SW480 (cell line): ENCODE measurements at regions not wholly inside any gene's neighbourhood (a gene's known extent, or its start where the extent isn't known, plus 50 kb on each side); places are given as distances from the start of the nearest gene placed in this dataset.
"Not testable (repeated sequence)": the region's sequence is repeated elsewhere in the genome, so short reads cannot be mapped to it uniquely, and the experiment has no call there.

Source experiments
- DNase-seq: peaks from one replicate; pipeline ENCODE4 v3.0.0-alpha.2; 2016; ENCODE audit warnings: low spot score

- no peak for DNase-seq
Measured at GRCh38 chr7:34207810-34208209, 302.5 kb downstream of the BMPER start.

GRCh38 chr7:34208878-34209621 lies 303.7 kb downstream of the BMPER start:
- no peak for DNase-seq

DNA sequence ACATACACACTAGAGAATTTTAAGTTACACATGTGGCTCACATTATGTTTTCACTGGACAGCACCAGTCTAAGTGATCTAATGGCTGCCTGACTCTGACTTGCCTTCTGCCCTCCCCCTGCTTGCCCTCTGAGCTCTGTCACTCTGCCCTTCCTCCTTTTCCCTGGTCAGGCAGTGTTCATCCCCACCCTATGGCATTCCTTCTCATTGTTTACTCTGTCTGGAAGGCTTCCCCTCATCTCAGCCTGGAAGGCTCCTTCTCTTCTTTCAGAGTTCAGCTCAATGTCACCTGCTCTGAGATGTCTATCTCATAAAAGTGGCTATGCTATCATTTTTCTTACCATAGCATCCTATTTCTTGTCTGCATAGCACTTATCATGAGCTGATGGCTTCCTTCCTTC lies 305.7 kb downstream of the BMPER start:
- DNase-seq, result no peak

GRCh38 chr7:34217972-34218371 lies 312.6 kb downstream of the BMPER start:
- no peak for DNase-seq

DNA sequence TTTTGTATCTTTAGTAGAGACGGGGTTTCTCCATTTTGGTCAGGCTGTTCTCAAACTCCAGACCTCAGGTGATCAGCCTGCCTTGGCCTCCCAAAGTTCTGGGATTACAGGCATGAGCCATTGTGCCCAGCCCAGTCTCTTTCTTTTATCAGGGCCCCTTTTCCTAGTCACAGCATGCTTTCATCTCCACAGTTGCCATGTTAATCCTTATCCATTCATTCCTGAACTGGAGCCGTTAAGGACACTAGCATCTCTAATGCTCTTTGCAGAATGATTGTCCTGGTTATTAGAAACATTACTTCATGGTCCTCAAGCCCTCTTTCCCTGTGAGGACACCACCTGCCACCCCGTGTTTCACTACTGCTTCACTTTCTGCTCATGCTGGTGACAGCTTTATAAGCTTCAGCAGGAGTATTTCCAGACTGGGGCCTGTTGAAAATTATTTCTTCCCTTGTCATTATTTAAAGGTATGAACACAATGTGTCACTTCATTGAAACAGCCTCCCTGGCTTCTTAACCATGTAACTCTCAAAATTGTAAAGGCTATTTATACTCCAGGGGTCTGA lies 313.9 kb downstream of the BMPER start:
- DNase-seq, result no peak

GRCh38 chr7:34220506-34221185 lies 315.3 kb downstream of the BMPER start:
- DNase-seq, result no peak

DNA sequence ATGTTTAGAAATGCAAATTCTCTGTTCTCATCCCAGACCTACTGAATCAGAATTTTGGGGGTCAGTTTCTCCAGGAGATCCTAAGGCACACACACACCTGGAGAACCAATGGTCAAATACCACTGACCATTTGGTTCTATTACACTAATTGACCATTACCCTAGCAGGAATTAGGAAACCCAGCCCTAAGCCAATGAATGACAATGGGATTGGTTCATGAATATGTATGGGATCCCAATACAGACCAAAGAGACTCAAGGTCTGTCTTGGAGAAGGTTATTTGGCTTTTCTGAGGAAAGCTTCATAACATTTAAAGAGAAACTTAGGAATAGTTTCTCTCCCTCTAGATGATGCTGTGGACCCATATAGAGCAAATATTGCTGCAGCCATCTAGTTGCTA lies 317.0 kb downstream of the BMPER start:
- no peak for DNase-seq

GRCh38 chr7:34222722-34223121 lies 317.4 kb downstream of the BMPER start:
- no peak for DNase-seq

GRCh38 chr7:34224281-34224680 lies 318.9 kb downstream of the BMPER start:
- DNase-seq, result no peak

GRCh38 chr7:34225193-34225592 lies 319.9 kb downstream of the BMPER start:
- peak; percentile 30 for DNase-seq

DNA sequence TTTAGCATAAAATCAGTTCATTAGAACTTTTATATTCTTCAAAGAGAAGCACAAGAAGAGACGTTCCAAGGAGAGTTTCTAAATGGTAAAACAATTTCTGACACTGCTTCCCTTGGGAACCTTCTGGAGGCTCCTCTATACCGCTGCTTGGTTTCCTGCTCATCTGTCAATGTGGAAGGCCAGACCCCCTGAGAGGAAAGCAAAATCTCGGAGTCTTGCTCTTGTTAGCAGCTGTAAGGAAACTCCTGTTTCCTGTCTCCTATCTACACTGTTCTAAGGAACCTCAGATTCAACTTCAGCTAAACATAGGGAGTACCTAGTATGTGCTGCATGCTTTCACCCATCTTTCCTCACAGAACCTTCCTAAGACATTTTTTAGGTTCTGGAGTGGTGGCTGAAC lies 322.2 kb downstream of the BMPER start:
- no peak for DNase-seq

- DNase-seq, result not testable (repeated sequence)
Measured at GRCh38 chr7:34235101-34235500, 329.8 kb downstream of the BMPER start.

DNA sequence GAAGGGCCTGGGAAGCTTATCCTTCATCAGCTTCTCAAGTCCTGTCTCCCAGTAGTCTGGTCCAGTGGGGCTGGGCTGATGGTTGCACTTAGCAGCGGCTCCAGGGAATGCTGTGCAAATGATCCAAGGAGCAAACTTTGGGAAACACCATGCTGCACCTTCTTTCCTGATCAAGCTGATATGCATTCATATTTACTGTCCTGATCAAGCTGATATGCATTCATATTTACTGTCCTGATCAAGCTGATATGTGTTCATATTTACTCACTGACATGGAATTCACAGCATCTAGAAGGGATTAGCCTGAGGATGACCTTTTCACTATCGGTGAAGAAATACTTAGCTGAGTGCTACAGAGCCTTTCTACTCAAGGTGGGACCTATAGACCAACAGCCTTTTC lies 330.7 kb downstream of the BMPER start:
- DNase-seq, result no peak

DNA sequence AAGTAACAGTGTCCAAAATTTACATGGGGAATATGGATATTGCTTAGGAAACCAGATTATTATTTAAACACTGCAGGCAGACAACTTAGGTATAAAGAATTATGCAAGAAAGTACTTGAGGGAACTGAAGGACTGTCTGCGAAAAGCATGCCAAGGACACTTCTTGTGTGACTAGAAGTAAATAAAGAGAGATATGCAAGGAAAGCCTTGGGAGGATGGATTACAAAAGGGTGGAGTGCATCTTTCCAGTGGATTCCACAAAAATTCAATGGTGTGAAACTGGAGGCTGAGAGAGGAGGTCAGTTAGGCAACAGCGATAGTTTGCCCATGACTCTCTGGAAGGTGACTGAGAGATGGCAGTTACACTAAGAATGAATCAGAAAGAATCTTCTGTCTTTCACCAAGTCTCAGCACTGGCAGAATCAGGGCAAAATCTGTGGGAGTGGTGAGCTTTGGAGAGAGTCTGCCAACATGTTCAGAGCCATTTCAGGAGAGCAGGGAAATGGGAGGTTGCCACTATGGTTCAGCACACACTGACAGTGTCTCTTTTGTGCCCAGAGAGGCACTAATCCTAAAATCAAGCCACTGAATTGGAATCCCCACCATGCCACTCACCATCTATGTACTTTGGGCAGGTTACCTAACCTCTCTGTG lies 331.6 kb downstream of the BMPER start:
- DNase-seq, result no peak

DNA sequence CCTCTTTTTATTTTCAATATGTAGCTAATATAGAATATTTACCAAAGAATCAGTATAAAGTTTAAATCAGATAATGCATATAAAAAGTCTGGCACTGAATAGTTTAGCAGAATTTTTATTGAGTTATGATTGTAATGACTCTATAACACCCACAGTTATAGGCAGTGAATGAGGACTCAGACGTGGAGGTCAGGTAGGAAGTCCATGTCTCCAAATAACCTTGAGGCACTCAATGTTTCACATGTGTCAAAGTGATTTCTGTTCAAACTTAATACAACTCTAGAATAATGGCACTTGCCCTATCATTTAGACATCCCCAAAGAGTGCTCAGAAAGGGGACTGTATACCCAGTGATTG lies 332.1 kb downstream of the BMPER start:
- no peak for DNase-seq

DNA sequence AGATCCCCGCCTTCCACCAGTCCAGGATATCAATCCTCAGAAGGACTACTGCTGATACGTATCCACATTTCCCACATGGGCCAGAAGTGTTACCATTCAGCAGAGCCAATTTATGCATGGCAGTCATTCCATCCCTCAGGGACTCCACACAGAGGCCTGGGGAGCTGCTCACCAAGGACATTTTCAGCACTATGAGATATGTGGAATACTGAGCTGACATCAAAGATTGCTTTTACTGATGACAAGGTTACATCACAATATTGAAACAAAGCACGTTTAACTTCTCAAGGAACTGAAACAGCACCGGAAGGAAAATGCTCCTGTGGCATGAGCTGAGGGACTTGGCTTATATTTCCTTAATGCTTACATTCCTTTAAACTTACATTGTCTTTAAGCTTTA lies 335.1 kb downstream of the BMPER start:
- DNase-seq, result no peak

DNA sequence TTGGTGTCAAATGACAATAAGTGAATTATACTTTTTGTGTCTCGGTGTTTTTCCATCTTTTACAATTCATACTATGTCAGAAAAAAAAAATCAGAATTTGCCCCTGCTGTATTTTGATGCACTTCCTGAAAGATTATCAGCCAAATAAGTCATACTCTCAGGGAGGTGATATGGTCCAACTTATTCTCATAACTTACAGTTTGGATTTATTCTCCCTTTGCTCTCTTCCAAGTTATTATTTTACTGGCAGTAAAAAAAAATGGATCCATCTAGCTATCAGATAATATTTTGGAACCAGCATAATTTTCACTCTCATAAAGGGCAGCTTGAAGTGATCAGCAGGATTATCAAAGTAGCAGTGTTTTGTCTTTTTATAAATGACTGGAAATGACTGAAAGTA lies 337.1 kb downstream of the BMPER start:
- DNase-seq, result no peak

GRCh38 chr7:34245246-34245645 lies 339.9 kb downstream of the BMPER start:
- no peak for DNase-seq

DNA sequence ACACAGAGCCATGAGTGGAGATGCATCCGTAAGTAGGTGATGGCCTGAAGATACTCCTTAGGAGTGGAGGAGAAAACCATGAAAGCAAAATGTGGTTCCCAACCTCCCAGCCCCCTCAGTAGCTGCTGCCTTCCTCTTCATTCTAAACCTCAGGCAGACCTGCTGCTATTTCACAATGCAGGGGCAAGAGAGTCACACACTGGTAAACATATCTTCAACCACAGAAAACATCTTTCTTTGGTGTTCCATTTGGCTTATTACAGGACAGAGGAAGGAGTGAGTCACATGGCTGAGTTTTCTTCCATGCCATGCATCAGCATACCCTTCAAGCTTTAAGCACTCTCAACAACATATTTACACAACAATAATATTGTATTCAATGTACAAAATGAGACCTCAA lies 342.1 kb downstream of the BMPER start:
- DNase-seq, result no peak

- DNase-seq, result no peak
Measured at GRCh38 chr7:34249192-34249591, 343.9 kb downstream of the BMPER start.

- peak; percentile 14 for DNase-seq
Measured at GRCh38 chr7:34260279-34260678, 354.9 kb downstream of the BMPER start.

DNA sequence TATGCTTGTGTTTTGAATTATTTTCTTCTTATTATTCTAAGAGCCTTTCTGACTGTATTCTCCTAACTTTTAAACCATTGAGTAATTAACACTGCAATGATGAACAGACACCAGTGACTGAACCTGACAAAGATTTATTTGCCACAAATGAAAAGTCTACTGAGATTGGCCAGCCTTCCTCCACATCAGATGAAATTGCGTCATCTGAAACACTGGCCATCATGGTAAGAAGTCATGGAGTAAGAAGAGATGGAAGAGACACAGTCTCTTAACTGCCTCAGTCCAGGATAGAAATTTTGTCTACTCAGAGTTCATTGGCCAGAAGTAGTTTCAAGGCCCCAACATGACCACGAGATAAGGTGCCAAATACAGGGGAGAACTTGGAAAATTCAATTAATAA lies 357.8 kb downstream of the BMPER start:
- no peak for DNase-seq

DNA sequence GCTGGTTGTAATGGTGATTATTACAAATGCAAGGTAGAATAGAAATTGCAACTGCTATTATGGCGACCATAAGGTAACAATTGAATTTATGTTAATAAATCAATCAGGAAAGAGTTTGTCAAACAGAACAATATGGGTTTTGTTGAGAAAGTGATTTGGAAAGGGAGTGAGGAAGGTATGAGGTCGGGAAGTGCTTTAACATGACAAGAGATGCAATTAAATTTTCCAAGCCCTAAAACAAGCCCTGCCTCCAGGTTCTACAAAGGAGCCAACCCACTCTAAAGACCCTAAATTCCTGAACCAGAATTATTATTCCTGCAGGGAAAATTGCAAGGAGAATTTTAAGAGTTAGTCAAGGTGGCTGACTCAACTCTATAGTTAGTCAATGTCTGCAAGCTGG lies 363.7 kb downstream of the BMPER start:
- DNase-seq, result no peak
